ENCODE measurements at regions not wholly inside any gene's neighbourhood (a gene's known extent, or its start where the extent isn't known, plus 50 kb on each side); places are given as distances from the start of the nearest gene placed in this dataset.

GRCh38 chr10:35749230-35749629 is 107.1 kb upstream of the FZD8 start:
- H3K9me3 Mint-ChIP-seq: peaks cover 0 to 5% (median 1%) of the 10 kb centered on the region in 7 donors
- no peaks in the 10 kb centered on the region for H3K36me3 Mint-ChIP-seq

GRCh38 chr10:35745617-35746403 is 103.7 kb upstream of the FZD8 start:
- Histone ChIP-seq H3K79me2 (ENCODE audit: insufficient read depth, low read length) (no peaks in the 10 kb centered on the region), H3K9ac (ENCODE audit: insufficient read depth, low read length, poor library complexity, severe bottlenecking) (no peak overlapping the region), H3K27ac (ENCODE audit: low read depth in 1 of 2, low read length in 2 of 2) (no peak overlapping the region), H4K20me1 (ENCODE audit: insufficient read depth, low read length) (no peaks in the 10 kb centered on the region), H3K36me3 (replicated peaks in 1 of 2; ENCODE audit: control insufficient read depth in 1 of 2, insufficient read depth in 2 of 2, low read length in 2 of 2) (no peaks in the 10 kb centered on the region), H3K4me1 (ENCODE audit: control insufficient read depth in 1 of 2, insufficient read depth in 2 of 2, low read length in 2 of 2) (no peaks in the 10 kb centered on the region), H3K4me3 (replicated peaks in 1 of 3; ENCODE audit: low read depth in 2 of 3, low read length in 3 of 3) (no peak overlapping the region), H3K27me3 (ENCODE audit: control insufficient read depth in 2 of 2, insufficient read depth in 2 of 2, low read length in 2 of 2) (no peaks in the 10 kb centered on the region), H2AFZ (ENCODE audit: insufficient read depth, low read depth, low read length, poor library complexity, severe bottlenecking) (no peak overlapping the region), H3K9me3 (replicated peaks in 1 of 2; ENCODE audit: control insufficient read depth in 1 of 2, insufficient read depth in 1 of 2, low read length in 2 of 2) (no peaks in the 10 kb centered on the region), H3K4me2 (replicated peaks; ENCODE audit: extremely low read depth, low read length, poor library complexity, severe bottlenecking) (no peak overlapping the region)
- Mint-ChIP-seq H3K4me1 (no peaks in the 10 kb centered on the region), H3K27me3 (ENCODE audit: low read depth in 3 of 3) (peaks cover 0 to 1% (median 0%) of the 10 kb centered on the region in 3 donors), H3K9me3 (peaks cover 0 to 5% (median 2%) of the 10 kb centered on the region in 7 donors), H3K4me3 (no peak overlapping the region), H3K36me3 (no peaks in the 10 kb centered on the region), H3K27ac (no peak overlapping the region)
- intact Hi-C loops (cut with micrococcal nuclease): no loop called here
- no peak for DNase-seq
- WGBS (ENCODE audit: insufficient coverage): 100% methylated on average over 3 of the region's 4 CpGs
- TF ChIP-seq CTCF (IDR thresholded peaks at IDR 0.05): no peak

More at GRCh38 chr10:35749230-35749629, 107.1 kb upstream of the FZD8 start:
- Histone ChIP-seq H3K36me3 (replicated peaks in 1 of 2; ENCODE audit: control insufficient read depth in 1 of 2, insufficient read depth in 2 of 2, low read length in 2 of 2) (no peaks in the 10 kb centered on the region), H3K27ac (ENCODE audit: low read depth in 1 of 2, low read length in 2 of 2) (no peak overlapping the region), H3K4me1 (ENCODE audit: control insufficient read depth in 1 of 2, insufficient read depth in 2 of 2, low read length in 2 of 2) (no peaks in the 10 kb centered on the region), H3K4me3 (replicated peaks in 1 of 3; ENCODE audit: low read depth in 2 of 3, low read length in 3 of 3) (no peak overlapping the region), H2AFZ (ENCODE audit: insufficient read depth, low read depth, low read length, poor library complexity, severe bottlenecking) (no peak overlapping the region), H3K27me3 (ENCODE audit: control insufficient read depth in 2 of 2, insufficient read depth in 2 of 2, low read length in 2 of 2) (no peaks in the 10 kb centered on the region), H3K9ac (ENCODE audit: insufficient read depth, low read length, poor library complexity, severe bottlenecking) (no peak overlapping the region), H4K20me1 (ENCODE audit: insufficient read depth, low read length) (no peaks in the 10 kb centered on the region), H3K4me2 (replicated peaks; ENCODE audit: extremely low read depth, low read length, poor library complexity, severe bottlenecking) (no peak overlapping the region), H3K79me2 (ENCODE audit: insufficient read depth, low read length) (no peaks in the 10 kb centered on the region), H3K9me3 (replicated peaks in 1 of 2; ENCODE audit: control insufficient read depth in 1 of 2, insufficient read depth in 1 of 2, low read length in 2 of 2) (no peaks in the 10 kb centered on the region)
- Mint-ChIP-seq H3K27me3 (ENCODE audit: low read depth in 3 of 3) (no peaks in the 10 kb centered on the region), H3K27ac (no peak overlapping the region), H3K4me3 (no peak overlapping the region), H3K4me1 (no peaks in the 10 kb centered on the region)
- WGBS (ENCODE audit: insufficient coverage): 94% methylated on average over 4 of the region's 6 CpGs
- intact Hi-C loops (cut with micrococcal nuclease): no loop called here
- TF ChIP-seq CTCF (IDR thresholded peaks at IDR 0.05): no peak
- DNase-seq: no peak
